Ovary (tissue), 7 donors: ENCODE measurements at regions not wholly inside any gene's neighbourhood (a gene's known extent, or its start where the extent isn't known, plus 50 kb on each side); places are given as distances from the start of the nearest gene placed in this dataset. TPM values are rescaled to one million over a fixed set of nuclear protein-coding genes. Genes with fewer than 3 reads are reported as not detected.
A peak's percentile ranks its signal among the peaks of the same experiment; 100 is the strongest.

Experiments
- DNase-seq, 5 donors: peaks; one replicate each; pipeline ENCODE4 v3.0.0-alpha.2; 2019 to 2020
- H3K27ac ChIP-seq, 2 donors: fragments of 200-600 bp; one replicate each; pipeline versions ENCODE4 v1.5.1 to v1.8.0; 2019 to 2022
- H3K27me3 ChIP-seq: fragments of 200-600 bp; one replicate; pipeline ENCODE4 v1.8.0; 2022
- H3K36me3 ChIP-seq: fragments of 200-600 bp; sonication (generic); one replicate; pipeline ENCODE4 v1.5.1; 2019
- H3K4me1 ChIP-seq: one replicate; pipeline ENCODE4 v1.8.1; 2013; ENCODE audit warnings: mild to moderate bottlenecking, moderate library complexity; ENCODE audit not compliant: insufficient read depth
- H3K4me3 ChIP-seq: fragments of 200-600 bp; sonication (generic); one replicate; pipeline ENCODE4 v1.5.1; 2017
- H3K9me3 ChIP-seq, 2 donors: fragments of 200-600 bp in 1 of 2; sonication (generic) in 1 of 2; one replicate each; pipeline versions ENCODE4 v1.5.1 to v1.8.1; 2013 to 2019; ENCODE audit warnings: mild to moderate bottlenecking in 1 of 2, moderate library complexity in 1 of 2
- CTCF ChIP-seq, 3 donors: fragments of 450-650 bp in 2 of 3; fragments of 200-600 bp in 1 of 3; IDR thresholded peaks; one replicate each; pipeline versions ENCODE4 v1.5.1 to v1.8.0; 2016 to 2022; ENCODE audit warnings: antibody characterized with exemption in 3 of 3, mild to moderate bottlenecking in 1 of 3
- EP300 ChIP-seq: sonication (generic); formaldehyde crosslinking; IDR thresholded peaks from one replicate; pipeline ENCODE4 v1.6.1; 2017; ENCODE audit warnings: antibody characterized with exemption
- POLR2A ChIP-seq: fragments of 450-650 bp; IDR thresholded peaks from one replicate; pipeline ENCODE4 v1.6.1; 2017; ENCODE audit warnings: antibody characterized with exemption, mild to moderate bottlenecking, moderate library complexity
- WGBS, 3 donors: extraction: QIAGEN DNeasy Blood & Tissue Kit in 1 of 3; methylation state at CpG; one replicate each; pipeline versions ENCODE4 v1.1.5 to v1.1.7; 2013 to 2017; 5-methylcytosine and 5-hydroxymethylcytosine counted together
- intact Hi-C, 4 donors: fragments of 100-400 bp; cut with DNase I; formaldehyde crosslinking; loops; one replicate each; pipeline versions ENCODE4 v1.11.0 to v1.15.1; 2022 to 2023
- microRNA counts: library from miRNA; unstranded; fragments of <30 nt; microRNA quantifications from one replicate; lab custom pipeline; 2016
- microRNA-seq, 3 donors: library from miRNA; unstranded; fragments of <30 nt; microRNA quantifications; one replicate each; pipeline versions ENCODE4 to v1.2.0, GENCODE V29; 2019 to 2020
- small RNA-seq: library from RNA; depleted of rRNA; stranded (forward); fragments of <200 nt; gene quantifications from one replicate; pipeline ENCODE3, GENCODE V24; 2016
- donor health status: DM: no; HTN: no; CAD: no; lungs with moderate emphysema.
- donor health status: DM: no; HTN: no; CAD: no.
- donor health status: Bipolar disorder and iron deficiency.
- donor health status: DM: no; HTN: no; CAD: no.
- donor health status: DM: yes; HTN: yes; CAD: no.

GRCh38 chr6:19772891-19773290 lies 64.3 kb upstream of the ID4 start:
- intact Hi-C loops = no loop called here
- DNase-seq = no peak
- H3K4me1 ChIP-seq = no peaks in the 10 kb centered on the region
- TF ChIP-seq POLR2A = no peak
- no peak overlapping the region for H3K27ac ChIP-seq
- no peak overlapping the region for H3K4me3 ChIP-seq
- no peaks in the 10 kb centered on the region for H3K27me3 ChIP-seq
- no peaks in the 10 kb centered on the region for H3K9me3 ChIP-seq
- H3K36me3 ChIP-seq = no peaks in the 10 kb centered on the region

GRCh38 chr6:19781269-19781668 lies 55.9 kb upstream of the ID4 start:
- Histone ChIP-seq H3K9me3 (no peaks in the 10 kb centered on the region), H3K27ac (no peak overlapping the region), H3K4me3 (no peak overlapping the region), H3K36me3 (no peaks in the 10 kb centered on the region), H3K27me3 (no peaks in the 10 kb centered on the region), H3K4me1 (no peaks in the 10 kb centered on the region)
- 81 to 96% (median 92%) methylated on average over 4 of the region's 4 CpGs for WGBS, 3 donors
- no peak for TF ChIP-seq EP300
- no peak for TF ChIP-seq CTCF (IDR thresholded peaks at IDR 0.05)
- TF ChIP-seq POLR2A = no peak
- DNase-seq = no peak
- intact Hi-C loops = no loop called here

- Histone ChIP-seq H3K27ac (no peak overlapping the region), H3K4me3 (no peak overlapping the region), H3K27me3 (no peaks in the 10 kb centered on the region), H3K9me3 (no peaks in the 10 kb centered on the region), H3K4me1 (no peaks in the 10 kb centered on the region), H3K36me3 (no peaks in the 10 kb centered on the region)
- TF ChIP-seq EP300 = no peak
- no peak for TF ChIP-seq CTCF (IDR thresholded peaks at IDR 0.05)
- no peak for TF ChIP-seq POLR2A
- no peak for DNase-seq
- WGBS, 3 donors = 86 to 91% (median 90%) methylated on average over 3 of the region's 3 CpGs
- intact Hi-C loops = no loop called here
These were observed 54.6 kb upstream of the ID4 start for GRCh38 chr6:19782588-19782987.

MicroRNAs in the stretch of these regions (microRNA counts, 767-probe panel; counts per million panel counts)
- microRNA hsa-miR-548a-3p (lab: Ali Mortazavi, UCI) = 530 counts per million, percentile 78 among the panel's probes with 10 or more counts

Small RNAs in the stretch of these regions (microRNA-seq; reads per million reads assigned to microRNA genes)
- gene MIR548A1 = 0 reads per million in 3 donors

Small RNAs in the stretch of these regions (small RNA-seq; reads per million reads assigned to genes)
- not detected for gene MIR548A1
- gene RNA5SP205 = not detected
- not detected for gene RNU6-801P
